ENCODE measurements at regions not wholly inside any gene's neighbourhood (a gene's known extent, or its start where the extent isn't known, plus 50 kb on each side); places are given as distances from the start of the nearest gene placed in this dataset.
"Not testable (repeated sequence)": the region's sequence is repeated elsewhere in the genome, so short reads cannot be mapped to it uniquely, and the experiment has no call there.

- not testable (repeated sequence) for DNase-seq
These were observed 55.3 kb downstream of the BBS10 start for GRCh38 chr12:76292891-76293290.

DNA sequence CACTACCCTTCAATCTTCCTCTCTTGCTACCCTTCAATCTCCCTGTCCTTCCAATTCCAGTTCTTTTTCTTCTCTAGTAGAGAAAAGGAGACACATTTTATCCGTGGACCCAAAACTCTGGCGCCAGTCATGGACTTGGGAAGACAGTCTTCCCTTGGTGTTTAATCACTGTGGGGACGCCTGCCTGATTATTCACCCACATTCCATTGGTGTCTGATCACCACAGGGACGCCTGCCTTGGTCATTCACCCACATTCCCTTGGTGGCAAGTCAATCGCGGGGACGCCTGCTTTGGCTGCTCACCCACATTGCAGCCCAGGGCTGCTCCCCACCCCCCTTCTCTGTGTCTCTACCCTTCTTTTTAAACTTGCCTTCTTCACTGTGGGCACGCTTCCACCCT is 55.9 kb downstream of the BBS10 start:
- not testable (repeated sequence) for DNase-seq

DNA sequence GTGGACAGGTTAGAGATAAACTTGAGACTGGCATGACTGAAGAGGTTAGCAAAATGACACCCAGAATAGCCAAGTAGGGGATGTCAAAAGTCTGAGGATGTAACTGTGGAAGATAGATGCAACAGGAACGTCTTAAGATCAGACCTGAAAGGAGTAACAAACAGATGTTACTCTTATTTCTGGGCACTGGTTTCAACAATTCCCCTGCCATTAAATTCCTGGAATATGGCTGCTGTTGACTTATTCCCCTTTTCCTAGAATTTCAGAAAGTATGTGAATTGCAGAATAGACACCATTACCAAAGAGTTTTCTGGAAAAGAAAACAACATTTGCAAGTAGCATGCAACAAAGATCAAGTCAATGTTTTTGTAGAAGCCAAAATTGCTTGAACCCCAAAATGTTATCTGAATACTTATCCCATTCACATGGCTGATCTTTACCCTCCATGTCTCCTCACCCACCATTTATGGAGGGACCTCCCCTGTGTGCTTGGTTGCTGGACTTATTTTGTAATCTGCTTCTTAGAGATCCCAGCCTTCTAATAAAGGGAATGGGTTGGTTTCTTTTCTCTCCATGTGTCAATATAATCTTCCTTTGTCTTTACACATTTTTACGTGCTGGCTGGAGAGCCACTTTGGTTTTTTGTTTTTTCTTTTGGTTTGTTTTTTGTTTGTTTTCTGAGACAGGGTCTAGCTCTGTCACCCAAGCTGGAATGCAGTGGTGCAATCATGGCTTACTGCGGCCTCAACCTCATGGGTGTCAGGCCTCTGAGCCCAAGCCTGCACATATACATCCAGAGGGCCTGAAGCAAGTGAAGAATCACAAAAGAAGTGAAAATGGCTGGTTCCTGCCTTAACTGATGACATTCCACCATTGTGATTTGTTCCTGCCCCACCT is 57.0 kb downstream of the BBS10 start:
- no peak for DNase-seq

GRCh38 chr12:76288218-76288617 is 60.0 kb downstream of the BBS10 start:
- no peak for DNase-seq

DNA sequence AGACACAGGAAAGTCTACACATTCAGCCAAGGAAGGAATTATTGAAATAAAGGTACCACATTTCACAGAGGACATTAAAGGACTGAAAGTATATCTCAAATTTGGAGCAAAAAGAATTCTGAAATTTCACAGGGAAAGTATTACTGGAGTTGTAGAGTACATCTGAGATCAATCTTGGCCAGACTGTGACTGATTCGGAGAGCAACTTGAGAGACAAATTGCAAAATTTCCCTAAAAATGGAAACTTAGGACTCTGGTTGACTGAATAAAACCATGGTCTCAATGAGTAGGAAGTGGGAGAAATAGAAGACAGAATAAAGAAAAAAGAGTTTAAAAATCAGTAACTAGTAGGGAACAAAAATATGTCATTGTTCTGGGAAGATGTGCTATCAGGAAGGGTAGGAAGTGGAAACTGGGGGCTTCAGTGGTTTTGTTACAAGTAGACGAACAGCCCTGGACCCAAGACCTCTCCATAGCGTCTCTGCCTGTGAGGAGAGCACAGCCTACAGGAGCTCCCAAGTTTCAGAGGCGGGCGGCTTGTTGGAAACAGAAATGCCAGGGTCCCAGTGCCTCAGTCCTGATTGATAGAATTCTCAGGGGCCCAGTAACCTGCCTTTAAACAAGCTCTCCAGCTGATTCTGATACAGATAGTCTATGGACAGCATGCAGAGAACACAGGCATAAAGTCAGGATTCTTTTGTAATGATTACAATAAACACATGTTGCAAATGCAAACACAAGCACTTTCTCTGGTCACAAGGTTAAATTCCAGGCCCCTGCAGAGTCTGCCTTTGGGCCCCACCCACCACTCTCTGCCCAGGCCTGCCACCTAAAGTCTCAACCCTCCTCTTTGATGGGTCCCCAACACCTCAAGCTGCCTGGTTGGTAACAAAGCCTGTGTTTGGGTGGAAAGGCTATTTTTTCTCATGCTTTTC is 63.1 kb downstream of the BBS10 start:
- no peak for DNase-seq

DNA sequence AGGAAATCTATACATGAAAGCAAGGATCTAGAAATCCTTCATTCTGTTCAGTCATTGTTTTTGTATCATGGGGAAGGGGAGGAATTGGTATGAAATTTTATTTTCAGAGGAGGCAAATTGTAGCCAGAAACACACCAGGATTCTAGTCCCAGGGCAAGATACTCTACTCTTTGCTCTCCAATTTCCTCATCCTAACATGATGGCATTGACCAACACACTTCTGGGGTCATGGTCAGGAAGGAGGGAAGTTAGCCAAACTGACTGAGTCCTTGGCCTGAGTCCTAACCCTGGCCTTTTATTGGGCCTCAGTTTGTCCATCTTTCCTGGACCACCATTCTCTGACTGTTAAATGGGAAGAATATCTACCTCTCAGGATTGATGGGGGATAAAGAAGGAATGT is 65.5 kb downstream of the BBS10 start:
- DNase-seq, result no peak

DNA sequence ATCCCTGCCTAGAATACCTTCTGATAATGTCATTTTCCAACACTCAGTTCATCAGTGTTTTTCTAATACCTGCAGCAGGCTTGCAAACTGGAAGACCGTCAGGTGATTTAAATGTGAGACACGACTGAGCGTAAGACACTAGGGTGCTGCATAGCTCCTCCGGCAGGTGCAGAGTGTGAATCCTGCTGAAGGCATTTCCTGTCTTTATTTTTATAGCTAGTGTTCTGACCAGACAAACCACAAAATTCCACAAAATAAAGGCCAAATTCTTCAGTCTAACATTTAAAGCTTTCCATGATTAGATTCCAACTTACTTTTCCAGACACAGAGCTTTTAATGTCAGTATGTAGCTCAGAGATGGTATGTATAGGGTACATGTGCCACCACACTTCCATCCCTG is 70.7 kb downstream of the BBS10 start:
- no peak for DNase-seq

GRCh38 chr12:76276499-76277151 is 71.6 kb downstream of the BBS10 start:
- DNase-seq, result no peak

GRCh38 chr12:76275511-76276093 is 72.6 kb downstream of the BBS10 start:
- DNase-seq, result no peak

GRCh38 chr12:76274420-76275083 is 73.7 kb downstream of the BBS10 start:
- DNase-seq, result no peak

- DNase-seq, result no peak
These were observed 75.9 kb downstream of the BBS10 start for GRCh38 chr12:76272287-76272686.

DNA sequence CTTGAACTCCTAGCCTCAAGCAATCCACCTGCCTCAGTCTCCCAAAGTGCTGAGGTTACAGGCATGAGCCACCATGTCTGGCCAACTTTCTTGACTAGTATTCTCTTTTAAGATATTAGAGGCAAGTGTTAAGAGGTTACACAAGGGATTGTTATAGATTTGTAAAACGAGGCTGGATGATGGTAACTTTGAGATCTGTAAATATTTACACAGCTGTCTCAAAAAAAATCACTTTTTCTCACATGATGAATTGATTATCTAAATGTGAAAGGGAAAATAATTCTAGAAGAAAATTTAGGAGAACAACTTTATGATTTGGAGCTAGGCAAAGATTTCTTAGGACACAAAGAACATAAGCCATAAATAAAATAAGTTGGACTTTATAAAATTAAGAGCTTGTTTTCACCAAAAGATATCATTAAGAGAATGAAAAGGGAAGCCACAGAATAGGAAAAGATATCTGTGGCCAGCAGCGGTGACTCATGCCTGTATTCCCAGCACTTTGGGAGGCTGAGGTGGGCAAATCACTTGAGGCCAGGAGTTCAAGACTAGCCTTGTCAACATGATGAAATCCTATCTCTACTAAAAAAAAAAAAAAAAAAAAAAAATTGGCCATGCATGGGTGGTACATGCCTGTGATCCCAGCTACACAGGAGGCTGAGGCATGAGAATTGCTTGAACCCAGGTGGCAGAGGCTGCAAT is 77.4 kb downstream of the BBS10 start:
- DNase-seq, result no peak

DNA sequence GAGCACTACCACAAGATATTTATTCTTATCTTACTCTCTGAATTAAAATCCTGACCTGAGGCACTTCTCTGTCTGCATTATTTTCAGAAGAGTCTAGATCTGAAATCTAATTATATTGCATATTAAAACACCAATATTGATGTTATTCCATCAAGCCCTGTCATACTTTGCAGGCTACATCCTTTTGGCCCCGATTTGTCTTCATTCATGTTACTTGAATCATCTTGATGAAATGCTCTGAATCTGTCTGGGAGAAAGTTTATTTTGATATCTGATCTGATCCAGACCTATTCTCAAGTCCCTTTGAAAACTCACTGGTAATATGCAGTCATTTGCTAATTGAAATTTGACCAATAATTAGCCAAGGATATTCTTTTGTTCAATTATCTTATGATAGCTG is 79.9 kb downstream of the BBS10 start:
- DNase-seq, result no peak

DNA sequence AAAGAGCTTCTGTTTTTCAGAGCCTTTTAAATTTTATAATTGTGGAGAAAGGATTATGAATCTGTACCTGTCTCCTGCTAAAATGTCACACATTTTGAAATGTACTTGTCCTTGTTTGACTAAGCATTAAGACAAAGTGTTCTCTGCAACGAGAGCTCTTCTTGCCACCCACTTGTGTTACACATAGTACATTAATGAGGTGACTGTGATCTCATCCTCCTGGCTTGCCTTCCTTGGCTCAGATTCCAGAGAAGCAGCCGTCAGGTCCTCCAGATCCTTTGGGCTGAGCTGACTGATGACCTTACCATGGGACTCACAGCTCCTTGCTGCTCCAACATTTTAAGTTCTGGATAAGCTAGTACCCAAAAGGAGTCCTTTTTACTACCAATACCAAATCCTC is 81.4 kb downstream of the BBS10 start:
- no peak for DNase-seq

- no peak for DNase-seq
These were observed 82.6 kb downstream of the BBS10 start for GRCh38 chr12:76265424-76266180.

GRCh38 chr12:76264611-76265012 is 83.6 kb downstream of the BBS10 start:
- DNase-seq, result no peak

DNA sequence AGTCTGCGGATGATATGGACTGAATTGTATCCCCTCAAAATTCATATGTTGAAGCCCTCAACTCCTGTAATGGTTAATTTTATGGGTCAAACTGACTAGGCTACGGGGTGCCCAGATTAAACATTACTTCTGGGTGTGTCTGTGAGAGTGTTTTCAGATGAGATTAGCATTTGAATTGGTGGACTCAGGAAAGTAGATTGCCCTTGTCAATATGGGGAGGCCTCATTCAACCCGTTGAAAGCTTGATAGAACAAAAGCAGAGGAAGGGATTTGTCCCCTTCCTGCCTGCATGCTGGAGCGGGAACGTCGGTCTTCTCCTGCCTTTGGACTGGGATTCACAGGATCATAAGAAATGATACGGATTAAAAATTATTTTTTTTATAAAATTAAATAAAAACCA is 84.5 kb downstream of the BBS10 start:
- no peak for DNase-seq

DNA sequence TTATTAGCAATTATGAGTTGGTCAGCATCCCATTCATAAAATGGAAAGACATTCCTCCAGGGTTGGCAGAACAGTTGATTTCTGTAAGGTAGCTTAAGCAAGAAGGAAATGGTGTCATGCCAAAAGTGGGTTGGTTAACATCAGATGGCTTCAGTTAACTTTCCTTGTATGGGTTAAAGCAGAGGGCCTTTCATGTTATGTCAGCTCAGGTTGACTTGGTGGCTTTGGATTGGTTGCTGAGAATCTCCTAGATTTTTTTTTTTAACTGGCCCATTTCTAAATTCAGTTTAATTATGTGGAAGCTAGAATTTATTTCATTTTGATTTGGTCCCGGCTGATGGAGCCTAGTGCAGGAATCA is 87.8 kb downstream of the BBS10 start:
- no peak for DNase-seq

DNA sequence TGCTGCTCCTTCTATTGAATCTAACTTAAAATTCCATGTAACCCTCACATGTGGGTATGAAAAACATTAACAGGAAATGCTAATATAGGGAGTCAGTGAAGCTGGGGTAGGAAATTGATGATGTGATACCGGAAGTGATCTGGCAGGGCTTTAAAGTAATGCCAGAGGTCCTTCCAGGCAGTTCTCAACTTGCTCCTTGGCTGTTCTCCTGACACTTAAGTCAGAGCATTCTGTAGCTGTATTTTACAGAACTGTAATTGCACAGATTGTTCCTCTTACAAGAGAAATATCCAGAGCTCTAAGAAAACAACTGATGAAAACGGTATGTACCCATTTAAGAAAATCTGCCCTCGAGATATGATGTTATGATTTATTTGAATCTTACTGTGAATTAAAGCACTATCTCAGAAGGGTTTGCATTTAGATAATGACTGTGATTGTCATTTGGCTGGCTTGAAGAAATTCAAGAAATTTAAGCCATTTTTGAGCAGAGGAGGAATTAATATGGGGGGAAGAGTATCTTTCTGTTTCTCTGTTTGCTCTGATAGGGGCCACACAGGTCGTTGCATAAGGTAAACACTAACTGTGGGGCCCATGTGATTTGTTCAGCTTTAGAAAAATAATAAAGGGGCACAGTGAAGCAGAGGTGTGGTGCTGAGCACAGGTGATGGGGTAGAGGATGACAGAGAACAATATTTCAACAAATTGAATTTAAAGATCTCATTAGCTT is 88.4 kb downstream of the BBS10 start:
- no peak for DNase-seq

GRCh38 chr12:76259106-76259505 is 89.1 kb downstream of the BBS10 start:
- DNase-seq, result no peak

Measured in NCI-H2107 (cell line).